GM12878 (cell line): ENCODE measurements at regions not wholly inside any gene's neighbourhood (a gene's known extent, or its start where the extent isn't known, plus 50 kb on each side); places are given as distances from the start of the nearest gene placed in this dataset.

Experiments used
- ATAC-seq: fragments of 200-7000 bp; cut with Tn5 transposase; 3 replicates; pipeline ENCODE4 v1.9.1; 2020; ENCODE audit warnings: mild to moderate bottlenecking, moderate library complexity
- BruUV-seq: library from RNA; stranded (reverse); fragments of 400-500 nt; replicated peaks from 2 replicates; lab custom pipeline; 2021; lab: Mats Ljungman, UMichigan
- CTCF ChIA-PET: fragments of 300-600 bp; sonication (Branson Sonifier 250); formaldehyde crosslinking; extraction: SDS; loops from one replicate; lab custom pipeline; 2021; ENCODE audit warnings: inconsistent platforms; lab: Yijun Ruan, JAX
- POLR2A ChIA-PET: fragments of 350-600 bp; formaldehyde crosslinking; extraction: SDS; loops from one replicate; lab custom pipeline; 2021; ENCODE audit warnings: inconsistent platforms; lab: Charles Lee
- RAD21 ChIA-PET: fragments of 300-600 bp; sonication (Branson Sonifier 250); formaldehyde crosslinking; loops from one replicate; lab custom pipeline; 2023; ENCODE audit warnings: antibody characterized with exemption; ENCODE audit not compliant: unreplicated experiment; lab: Charles Lee
- SMC1A ChIA-PET: fragments of 300-600 bp; sonication (Branson Sonifier 250); formaldehyde crosslinking; loops from one replicate; lab custom pipeline; 2023; ENCODE audit not compliant: unreplicated experiment, uncharacterized antibody; lab: Charles Lee
- DNase-seq: peaks from one replicate; pipeline ENCODE4 v3.0.0-alpha.2; 2011; ENCODE audit warnings: low read depth, low spot score
- FAIRE-seq: peaks from 3 replicates; lab custom pipeline; 2011; peaks lifted over from hg19 to GRCh38; lab: Jason Lieb, UNC
- H2AFZ ChIP-seq: 2 replicates; pipeline ENCODE4 v1.6.0; 2011; ENCODE audit warnings: low read depth, low read length, control low read depth; ENCODE audit not compliant: control insufficient read depth
- H3K27ac ChIP-seq: 2 replicates; pipeline ENCODE4 v1.5.1; 2011; ENCODE audit warnings: control low read depth; ENCODE audit not compliant: control insufficient read depth, insufficient read depth
- H3K27me3 ChIP-seq, 2 experiments: replicated peaks in 1 of 2; 2 replicates each; pipeline versions ENCODE4 v1.6.0 to v1.6.1; 2011; ENCODE audit warnings: low read length in 1 of 2; ENCODE audit not compliant: control insufficient read depth in 2 of 2, insufficient read depth in 2 of 2
- H3K36me3 ChIP-seq, 2 experiments: 2 replicates each; pipeline ENCODE4 v1.5.1; 2011; ENCODE audit warnings: low read length in 1 of 2; ENCODE audit not compliant: control insufficient read depth in 2 of 2, insufficient read depth in 2 of 2
- H3K4me1 ChIP-seq: 2 replicates; pipeline ENCODE4 v1.6.1; 2011; ENCODE audit warnings: mild to moderate bottlenecking, low read length, moderate library complexity, mixed read lengths; ENCODE audit not compliant: control insufficient read depth, insufficient read depth
- H3K4me2 ChIP-seq: 2 replicates; pipeline ENCODE4 v1.6.0; 2011; ENCODE audit warnings: control low read depth; ENCODE audit not compliant: control insufficient read depth, insufficient read depth
- H3K4me3 ChIP-seq: fragments of 200-600 bp; sonication (generic); 2 replicates; pipeline ENCODE4 v1.5.1; 2016
- H3K79me2 ChIP-seq: 2 replicates; pipeline ENCODE4 v1.6.0; 2011; ENCODE audit warnings: low read length; ENCODE audit not compliant: control insufficient read depth, insufficient read depth
- H3K9ac ChIP-seq: 2 replicates; pipeline ENCODE4 v1.8.0; 2011; ENCODE audit warnings: low read length, control low read depth, mixed read lengths; ENCODE audit not compliant: control insufficient read depth, insufficient read depth
- H3K9me3 ChIP-seq: replicated peaks from 3 replicates; pipeline ENCODE4 v1.5.1; 2011; ENCODE audit warnings: mild to moderate bottlenecking, low read length; ENCODE audit not compliant: control insufficient read depth, insufficient read depth
- H4K20me1 ChIP-seq: 2 replicates; pipeline ENCODE4 v1.6.0; 2011; ENCODE audit not compliant: control insufficient read depth, insufficient read depth
- CHD2 ChIP-seq: IDR thresholded peaks from 2 replicates; pipeline ENCODE4 v1.6.1; 2011; ENCODE audit warnings: low read depth, low read length, improper control_type of control experiment, borderline replicate concordance
- NFIC ChIP-seq: IDR thresholded peaks from 2 replicates; pipeline ENCODE4 v1.6.1; 2012; ENCODE audit warnings: low read depth, mild to moderate bottlenecking, inconsistent platforms, low read length, moderate library complexity
- RBBP5 ChIP-seq: fragments of 200-600 bp; sonication (generic); conservative IDR thresholded peaks from 2 replicates; pipeline ENCODE4 v1.6.1; 2016
- RUNX3 ChIP-seq: IDR thresholded peaks from 2 replicates; pipeline ENCODE4 v1.6.1; 2012; ENCODE audit warnings: low read length, inconsistent platforms
- SP1 ChIP-seq: IDR thresholded peaks from one replicate; pipeline ENCODE4 v1.6.1; 2011; ENCODE audit warnings: low read depth, low read length
- SREBF2 ChIP-seq: IDR thresholded peaks from 2 replicates; pipeline ENCODE4 v1.6.1; 2012; ENCODE audit warnings: mild to moderate bottlenecking, low read length
- ZBTB40 ChIP-seq: fragments of 450-650 bp; IDR thresholded peaks from 2 replicates; pipeline ENCODE4 v1.6.1; 2016; ENCODE audit warnings: mild to moderate bottlenecking, moderate library complexity, borderline replicate concordance
- WGBS: methylation state at CpG from one replicate; pipeline ENCODE4 v1.1.6; 2016; ENCODE audit warnings: low lambda C conversion rate; ENCODE audit not compliant: insufficient replicate concordance, insufficient coverage; ENCODE audit errors: missing lambda C conversion rate; 5-methylcytosine and 5-hydroxymethylcytosine counted together
- in situ Hi-C: fragments of 300-500 bp; cut with MboI; formaldehyde crosslinking; loops from 9 replicates; pipeline ENCODE4 v1.14.3; 2018; ENCODE audit warnings: mixed read lengths
- intact Hi-C: fragments of 100-400 bp; cut with micrococcal nuclease; formaldehyde crosslinking; loops from one replicate; pipeline ENCODE4 v1.14.2; 2022; ENCODE audit not compliant: unreplicated experiment

- TF ChIP-seq ZBTB40: no peak
Observed at GRCh38 chr12:18146363-18146762, 56.4 kb upstream of the RERGL start (continued).

- 28% methylated on average over 3 of the region's 3 CpGs for WGBS
- CTCF ChIA-PET: interaction anchor here (1.2 kb wide), 1 partner anchor 174 kb away, joined by 3 read pairs; no protein-coding TSS in a partner anchor
- Histone ChIP-seq H3K79me2 (no peaks in the 10 kb centered on the region), H3K9ac (no peak overlapping the region), H3K27ac (no peak overlapping the region), H3K36me3 (no peaks in the 10 kb centered on the region), H3K4me2 (no peak overlapping the region), H2AFZ (no peak overlapping the region), H3K27me3 (no peaks in the 10 kb centered on the region), H3K4me3 (no peak overlapping the region), H4K20me1 (no peaks in the 10 kb centered on the region), H3K9me3 (no peaks in the 10 kb centered on the region), H3K4me1 (no peaks in the 10 kb centered on the region)
- DNase-seq (no peak), ATAC-seq (no peak), FAIRE-seq (no peak)
- in situ Hi-C loops (loop anchor here (10.0 kb wide), 1 partner anchor 1039 kb away; no protein-coding TSS in a partner anchor), intact Hi-C loops (no loop called here)
- RAD21 ChIA-PET: no interaction called here
- POLR2A ChIA-PET: no interaction called here
- SMC1A ChIA-PET: interaction anchor here (1.0 kb wide), 1 partner anchor 174 kb away, joined by 4 read pairs; no protein-coding TSS in a partner anchor
- no TSS peak for BruUV-seq
- no peak for TF ChIP-seq NFIC
- TF ChIP-seq RUNX3: no peak
- TF ChIP-seq RBBP5: no peak
- TF ChIP-seq SP1: no peak
- TF ChIP-seq CHD2: no peak
- no peak for TF ChIP-seq SREBF2
Observed at GRCh38 chr12:18145924-18146323, 55.9 kb upstream of the RERGL start.
